GM21360 (cell line): ENCODE measurements at regions not wholly inside any gene's neighbourhood (a gene's known extent, or its start where the extent isn't known, plus 50 kb on each side); places are given as distances from the start of the nearest gene placed in this dataset.

ENCODE experiments used
- ATAC-seq: cut with Tn5 transposase; IDR thresholded peaks from one replicate; pipeline ENCODE4 v1.9.1; 2021; ENCODE audit warnings: mild to moderate bottlenecking, moderate library complexity; ENCODE audit not compliant: unreplicated experiment

DNA sequence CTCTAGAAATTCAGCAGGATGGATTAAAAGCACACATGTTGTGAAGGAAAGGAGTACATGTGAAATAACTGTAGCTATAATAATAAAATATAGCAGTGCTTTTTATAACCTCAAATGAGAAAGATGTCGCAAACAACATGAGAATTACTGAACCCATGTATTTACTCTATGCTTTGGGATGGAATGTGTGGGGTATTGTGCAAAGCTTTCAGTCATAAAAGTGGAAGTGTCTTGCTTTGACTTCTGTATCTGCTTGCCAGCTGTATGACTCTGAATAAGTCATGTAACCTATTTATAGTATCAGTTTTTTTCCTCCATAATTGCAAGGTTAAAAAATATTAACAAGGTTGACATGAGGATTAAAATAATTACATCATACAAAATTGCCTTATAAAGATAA is 519.3 kb upstream of the CADM2 start:
- no peak for ATAC-seq

DNA sequence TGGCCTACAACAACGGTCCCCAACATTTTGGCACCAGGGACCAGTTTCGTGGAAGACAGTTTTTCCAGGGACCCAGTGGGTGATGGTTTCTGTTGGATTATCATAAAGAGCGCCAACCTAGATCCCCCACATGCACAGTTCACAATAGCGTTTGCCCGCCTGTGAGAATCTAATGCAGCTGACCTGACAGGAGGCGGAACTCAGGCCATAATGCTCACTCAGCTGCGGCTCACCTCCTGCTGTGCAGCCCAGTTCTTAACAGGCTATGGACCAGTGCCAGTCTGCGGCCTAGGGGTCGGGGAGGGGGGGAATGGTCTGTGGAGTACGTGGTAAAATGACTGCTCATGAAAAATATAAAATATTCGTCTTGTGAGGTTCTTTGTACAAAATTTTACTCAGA is 518.5 kb upstream of the CADM2 start:
- no peak for ATAC-seq

DNA sequence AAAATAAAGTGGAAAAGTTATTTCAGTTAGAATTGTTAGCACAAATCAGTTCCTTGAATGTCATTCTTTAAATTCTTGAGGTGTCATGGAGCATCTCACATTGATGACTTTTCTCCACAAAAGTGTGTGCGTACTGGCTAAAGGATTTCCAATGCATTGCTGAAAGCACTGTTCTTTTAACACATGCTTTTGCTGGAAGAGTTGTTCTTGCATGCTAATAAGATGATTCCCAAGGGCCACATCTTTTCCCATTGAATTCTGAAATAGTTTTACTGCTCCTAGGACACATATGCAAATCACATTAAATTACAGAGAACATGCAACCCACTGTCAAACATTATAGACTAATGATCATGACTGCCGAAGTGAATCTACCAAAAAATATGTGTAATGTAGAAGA is 516.3 kb upstream of the CADM2 start:
- ATAC-seq: no peak

DNA sequence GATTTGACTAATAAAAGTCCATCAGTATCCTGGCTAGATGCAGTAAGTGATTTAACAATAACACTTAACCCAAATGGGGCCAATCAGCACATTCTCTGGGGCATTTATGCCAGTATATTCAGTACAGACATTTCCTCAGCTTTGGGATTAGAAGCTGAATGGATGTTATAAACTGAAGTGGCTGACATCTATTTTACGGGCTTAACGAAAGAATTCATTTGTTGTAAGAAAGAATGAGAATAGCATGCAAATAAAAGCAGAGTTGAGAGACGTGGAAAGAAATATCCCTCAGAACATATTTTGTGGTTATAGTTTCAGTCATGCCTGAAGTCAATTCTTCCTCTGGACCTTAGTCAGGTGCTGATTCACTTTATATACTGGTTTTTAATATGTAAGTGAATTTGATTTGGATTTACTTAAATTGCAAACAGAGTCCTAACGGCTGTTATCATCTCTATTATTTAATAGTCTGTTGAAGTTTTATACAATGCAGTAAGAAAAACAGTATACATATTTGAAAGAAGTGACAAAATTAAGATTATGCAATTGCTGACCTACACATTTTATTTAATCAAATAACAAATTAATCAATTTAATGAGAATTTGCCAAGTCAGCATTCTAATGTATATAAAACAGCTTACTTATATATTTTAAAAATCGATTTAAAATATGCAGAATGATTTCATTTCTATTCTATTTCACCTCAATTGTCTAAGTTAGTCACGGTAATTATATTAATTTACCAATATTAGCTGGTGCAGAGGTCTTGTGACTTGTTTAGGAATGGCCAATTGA is 513.9 kb upstream of the CADM2 start:
- ATAC-seq: no peak

DNA sequence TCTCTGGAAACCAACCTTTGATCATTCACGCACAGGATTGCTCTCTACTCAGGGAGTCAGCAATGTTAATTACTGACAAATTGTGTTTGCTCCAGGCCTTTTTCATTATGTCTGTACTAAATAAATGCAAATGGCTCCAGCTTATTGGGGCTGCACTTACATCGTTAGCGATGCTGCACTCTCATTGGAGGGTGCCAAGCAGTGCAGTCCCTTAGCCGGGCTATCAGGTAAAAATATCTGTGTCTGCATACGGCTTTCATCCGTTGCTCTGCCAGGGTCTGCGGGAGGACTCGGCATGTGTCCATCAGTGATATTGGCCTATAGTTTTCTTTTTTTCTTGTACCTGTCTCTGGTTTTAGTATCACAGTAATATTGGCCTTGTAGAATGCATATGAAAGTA is 471.5 kb upstream of the CADM2 start:
- ATAC-seq: no peak

DNA sequence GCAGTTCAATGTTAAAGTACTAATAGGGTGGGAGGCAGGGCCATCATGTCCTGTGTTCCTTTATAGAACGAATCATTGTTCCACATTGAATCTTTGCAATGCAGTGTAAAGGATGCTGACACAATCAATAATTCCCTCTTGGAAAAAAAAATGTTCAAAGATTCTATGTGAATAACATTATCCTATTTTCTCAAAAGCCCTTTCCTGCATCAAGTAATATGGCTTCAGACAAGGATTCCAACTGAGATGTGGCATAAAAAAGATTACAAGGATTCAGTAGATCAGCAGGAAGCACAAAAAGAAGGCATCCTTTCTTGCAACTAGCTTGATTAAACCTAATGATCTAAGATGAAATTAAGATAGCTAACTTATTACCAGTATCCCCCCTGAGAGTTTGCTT is 454.0 kb upstream of the CADM2 start:
- no peak for ATAC-seq

DNA sequence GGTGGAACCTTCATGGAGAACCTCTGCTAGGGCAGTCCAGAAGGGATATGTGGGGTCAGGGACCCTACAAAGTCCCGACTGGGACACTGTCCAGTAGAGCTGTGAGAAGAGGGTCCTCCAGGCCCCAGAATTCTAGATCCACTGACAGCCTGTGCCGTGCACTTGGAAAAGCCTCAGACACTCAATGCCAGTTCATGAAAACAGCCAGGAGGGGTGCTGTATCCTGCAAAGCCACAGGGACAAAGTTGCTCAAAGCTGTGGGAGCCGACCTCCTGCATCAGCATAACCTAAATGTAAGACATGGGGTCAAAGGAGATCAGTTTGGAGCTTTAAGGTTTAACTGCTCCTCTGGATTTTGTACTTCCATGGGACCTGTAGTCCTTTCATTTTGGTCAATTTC is 448.8 kb upstream of the CADM2 start:
- no peak for ATAC-seq

DNA sequence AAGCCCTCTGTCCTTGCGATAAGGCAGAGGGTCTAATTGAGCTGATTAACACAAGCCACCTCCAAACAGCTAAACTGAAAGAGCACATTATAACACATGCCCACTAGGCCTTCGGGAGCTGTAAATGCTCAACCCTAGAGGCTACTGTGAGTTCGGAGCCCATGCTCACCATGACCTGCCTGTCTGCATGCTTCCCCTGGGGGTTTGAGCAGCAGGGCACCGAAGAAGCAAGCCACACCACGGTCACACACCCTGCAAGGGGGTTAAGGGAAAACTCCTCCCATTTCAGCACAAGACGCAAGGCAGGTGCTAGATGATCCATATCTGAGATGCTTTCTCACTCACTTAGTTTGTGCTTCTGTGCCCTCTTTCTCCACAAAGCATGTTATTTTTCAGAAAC is 435.9 kb upstream of the CADM2 start:
- ATAC-seq: no peak

DNA sequence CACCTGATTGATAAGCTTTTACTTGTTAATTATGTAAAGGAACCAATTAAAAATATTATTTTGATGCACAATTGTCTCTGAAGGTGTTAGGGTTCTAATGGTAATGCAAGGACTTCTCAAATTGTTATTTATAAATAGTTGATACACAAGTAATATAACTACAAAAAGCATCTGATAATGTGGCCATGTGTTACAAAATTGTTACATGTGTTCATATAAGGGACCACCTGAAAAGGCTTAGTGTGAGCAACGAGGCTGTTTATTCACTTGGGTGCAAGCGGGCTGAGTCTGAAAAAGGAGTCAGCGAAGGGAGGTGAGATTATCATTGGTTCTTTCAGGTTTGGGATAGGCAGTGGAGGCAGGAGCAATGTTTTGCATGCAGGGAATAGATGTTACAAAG is 421.9 kb upstream of the CADM2 start:
- no peak for ATAC-seq

DNA sequence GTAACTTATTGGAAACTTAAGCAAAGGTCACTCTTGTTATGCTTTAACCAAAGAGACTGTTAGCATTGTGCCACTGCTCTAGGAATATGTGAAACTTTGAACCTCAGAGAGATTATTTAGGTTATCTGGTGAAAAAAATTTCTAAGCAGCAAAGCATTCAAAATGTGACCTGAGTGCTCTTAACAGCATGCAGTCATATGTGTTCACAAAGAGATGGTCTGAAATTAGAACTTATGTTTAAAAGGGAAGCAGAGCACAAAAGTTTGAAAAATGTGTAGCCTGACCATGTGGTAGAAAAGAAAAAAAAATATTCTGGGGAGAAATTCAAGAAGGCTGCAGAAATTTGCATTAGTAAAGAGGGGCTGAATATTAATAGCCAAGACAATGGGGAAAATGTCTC is 420.2 kb upstream of the CADM2 start:
- ATAC-seq: no peak

DNA sequence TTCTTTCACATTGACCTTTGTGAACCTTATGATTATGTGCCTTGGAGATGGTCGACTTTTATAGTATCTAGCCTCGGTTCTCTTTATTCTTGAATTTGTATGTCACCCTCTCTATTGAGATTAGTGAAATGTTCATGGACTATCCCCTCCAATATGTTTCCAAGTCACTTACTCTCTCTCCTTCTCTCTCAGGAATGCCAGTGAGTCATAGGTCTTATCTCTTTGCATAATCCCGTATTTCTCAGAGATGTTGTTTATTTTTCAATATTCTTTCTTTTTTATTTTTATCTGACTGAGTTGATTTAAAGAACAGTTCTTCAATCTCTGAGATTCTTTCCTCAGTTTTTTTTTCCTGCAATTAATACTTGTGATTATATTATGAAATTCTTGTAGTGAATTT is 411.6 kb upstream of the CADM2 start:
- no peak for ATAC-seq

DNA sequence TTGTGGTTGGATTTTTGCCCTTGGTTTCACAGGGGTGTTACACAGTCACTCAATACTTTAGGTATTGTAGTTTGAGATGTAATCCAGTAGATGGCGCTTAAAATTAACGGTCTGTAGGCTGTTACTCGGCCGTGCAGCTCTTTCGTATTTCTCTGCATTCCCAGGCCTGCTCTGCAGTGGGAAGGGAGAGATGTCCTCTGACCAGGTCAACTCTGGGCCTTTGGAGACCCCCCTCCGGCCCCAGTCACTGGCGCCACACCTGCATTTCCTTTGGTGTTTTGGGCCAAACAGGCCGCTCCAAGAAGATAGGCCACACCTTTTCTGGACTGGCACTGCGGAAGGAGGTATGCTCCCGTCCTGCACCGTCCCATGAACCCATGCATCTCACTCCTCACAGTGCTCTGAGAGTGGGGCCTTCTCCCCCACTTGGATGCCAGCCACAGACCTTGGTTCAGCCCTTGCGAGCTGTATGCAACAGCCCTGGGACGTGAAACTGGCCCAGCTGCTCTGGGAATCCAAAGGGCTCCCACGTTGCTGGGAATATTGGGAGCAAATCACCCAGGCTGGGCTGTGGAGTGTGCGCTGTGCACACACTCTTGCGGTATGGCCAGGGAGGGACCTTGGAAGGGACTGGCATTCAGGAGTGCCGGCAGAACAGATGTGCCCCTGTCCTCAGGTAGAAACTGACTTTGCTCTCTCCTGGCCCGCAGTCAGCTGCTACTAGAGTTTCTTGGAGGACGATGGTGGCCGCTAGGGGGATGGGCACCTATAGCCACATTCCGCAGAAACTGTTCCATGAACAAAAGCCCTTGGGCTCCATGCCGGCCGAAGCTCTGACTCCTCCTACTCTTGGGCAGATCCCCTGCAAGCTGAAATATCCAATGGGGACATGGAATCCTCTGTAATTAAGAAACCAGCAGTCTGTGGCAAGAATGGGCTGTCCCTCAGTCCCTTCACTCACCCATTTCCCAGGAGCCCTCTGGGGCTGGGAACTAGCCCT is 410.5 kb upstream of the CADM2 start:
- peak; percentile 91 for ATAC-seq

DNA sequence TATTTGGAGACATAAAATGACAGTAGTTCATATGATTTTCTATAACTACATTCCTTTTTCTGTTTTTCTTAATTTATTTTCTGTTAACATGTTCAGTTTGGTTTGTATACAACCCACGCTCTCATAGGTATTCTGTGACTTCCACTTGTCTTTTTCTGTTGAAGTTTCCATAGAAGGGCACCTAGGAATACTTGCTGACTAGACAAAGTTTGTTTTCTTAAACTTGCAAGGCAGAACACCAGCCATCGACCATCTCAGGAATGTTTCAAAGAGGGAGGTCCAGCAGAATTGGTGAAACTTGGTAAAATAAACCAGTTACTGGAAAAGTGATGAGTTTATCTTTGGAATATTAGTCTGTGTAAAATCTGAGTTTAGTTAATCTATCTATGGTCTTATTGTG is 403.2 kb upstream of the CADM2 start:
- no peak for ATAC-seq

DNA sequence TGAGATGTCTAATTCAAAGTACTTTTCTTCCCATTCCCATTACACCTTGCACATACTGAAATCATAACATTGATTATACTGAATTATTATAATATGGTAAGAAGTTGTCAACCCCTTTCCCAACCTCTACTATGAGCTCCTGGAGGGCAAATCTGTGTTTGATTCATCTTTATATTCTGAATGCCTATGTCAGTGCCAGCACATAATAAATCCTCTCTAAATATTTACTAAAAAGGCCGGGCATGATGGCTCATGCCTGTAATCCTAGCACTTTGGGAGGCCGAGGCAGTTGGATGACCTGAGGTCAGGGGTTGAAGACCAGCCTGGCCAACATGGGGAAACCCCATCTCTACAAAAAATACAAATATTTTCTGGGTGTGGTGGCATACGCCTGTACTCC is 392.5 kb upstream of the CADM2 start:
- no peak for ATAC-seq

DNA sequence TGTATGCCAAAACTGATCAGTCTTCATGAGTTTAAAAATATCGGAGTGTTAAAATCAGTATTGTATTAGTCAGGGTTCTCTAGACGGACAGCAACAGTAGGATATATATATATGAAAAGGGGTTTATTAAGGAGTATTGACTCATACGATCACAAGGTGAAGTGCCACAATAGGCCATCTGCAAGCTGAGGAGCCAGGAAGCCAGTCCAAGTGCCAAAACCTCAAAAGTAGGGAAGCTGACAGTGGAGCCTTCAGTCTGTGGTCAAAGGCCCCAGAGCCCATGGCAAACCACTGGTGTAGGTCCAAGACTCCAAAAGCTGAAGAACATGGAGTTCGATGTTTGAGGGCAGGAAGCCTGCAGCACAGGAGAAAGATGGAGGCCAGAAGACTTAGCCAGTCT is 391.0 kb upstream of the CADM2 start:
- ATAC-seq: no peak

DNA sequence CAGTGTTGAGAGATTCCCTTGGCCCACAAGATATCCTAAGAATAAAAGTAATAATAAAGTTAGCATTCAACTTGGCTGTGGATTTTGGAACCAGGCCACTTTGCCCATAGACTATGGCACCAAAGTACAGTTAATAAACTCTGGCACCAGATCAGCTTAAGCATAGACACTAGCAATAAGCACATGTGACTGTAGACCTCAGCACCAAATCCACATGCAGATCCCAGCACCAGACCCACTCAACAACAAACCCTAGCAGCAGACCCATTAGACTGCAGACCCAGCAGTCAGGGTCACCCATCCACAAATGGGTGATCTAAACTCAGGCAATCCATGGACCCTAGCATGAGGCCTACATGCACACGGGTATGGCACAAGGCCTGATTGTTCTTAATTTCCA is 384.8 kb upstream of the CADM2 start:
- ATAC-seq: no peak

DNA sequence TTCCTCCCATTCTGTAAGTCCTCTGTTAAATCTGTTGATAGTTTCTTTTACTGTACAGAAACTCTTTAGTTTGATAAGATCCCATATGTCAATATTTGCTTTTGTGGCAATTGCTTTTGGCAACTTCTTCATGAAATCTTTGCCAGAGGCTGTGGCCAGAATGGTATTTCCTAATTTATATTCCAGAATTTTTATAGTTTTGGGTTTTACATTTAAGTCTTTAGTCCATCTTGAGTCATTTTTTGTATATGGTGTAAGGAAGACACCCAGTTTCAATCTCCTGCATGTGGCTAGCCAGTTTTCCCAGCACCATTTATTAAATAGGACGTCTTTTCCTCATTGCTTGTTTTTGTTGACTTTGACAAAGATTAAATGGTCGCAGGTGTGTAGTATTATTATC is 372.4 kb upstream of the CADM2 start:
- no peak for ATAC-seq

DNA sequence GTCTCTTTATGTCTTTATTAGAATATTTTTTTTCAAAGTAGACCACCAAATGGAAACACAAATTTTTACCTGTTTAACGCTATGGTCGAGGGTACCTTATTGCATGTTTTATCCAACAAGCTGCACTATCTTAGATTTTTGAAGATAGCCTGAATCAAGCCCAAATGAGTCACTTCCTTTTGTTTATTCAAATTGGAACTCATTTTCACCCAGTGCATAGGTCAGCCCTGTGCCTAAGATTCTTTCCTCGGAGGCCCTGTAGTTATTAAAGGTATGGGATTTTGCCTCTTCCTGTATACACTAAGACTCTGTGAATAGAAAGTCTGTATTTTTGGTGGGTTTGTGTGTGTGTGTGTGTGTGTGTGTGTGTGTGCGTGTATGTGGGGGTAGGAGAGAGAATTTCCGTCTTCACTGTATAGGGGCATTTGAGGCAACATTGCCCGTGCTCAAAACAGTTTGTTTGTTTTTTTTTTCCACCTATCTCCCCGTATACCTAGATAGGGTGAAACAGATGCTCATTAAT is 358.0 kb upstream of the CADM2 start:
- no peak for ATAC-seq

DNA sequence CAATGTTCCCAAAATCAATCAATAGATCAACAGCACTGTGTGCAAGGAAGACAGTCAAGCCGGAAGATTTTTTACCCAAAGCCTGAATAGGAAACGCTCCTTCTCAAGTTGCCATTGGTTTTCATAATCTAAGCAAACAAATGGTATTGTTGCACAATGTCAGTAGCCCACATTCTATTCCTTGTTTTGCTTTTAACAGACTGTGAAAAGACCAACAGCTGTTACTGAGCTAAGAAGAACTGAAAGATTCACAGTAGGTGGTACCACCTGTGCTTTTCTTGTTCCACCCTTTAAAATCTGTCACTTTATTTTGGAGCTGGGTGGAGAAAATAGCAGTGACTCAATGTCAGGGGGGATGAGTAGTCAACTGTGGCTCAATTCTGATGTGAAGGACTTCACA is 357.5 kb upstream of the CADM2 start:
- no peak for ATAC-seq

DNA sequence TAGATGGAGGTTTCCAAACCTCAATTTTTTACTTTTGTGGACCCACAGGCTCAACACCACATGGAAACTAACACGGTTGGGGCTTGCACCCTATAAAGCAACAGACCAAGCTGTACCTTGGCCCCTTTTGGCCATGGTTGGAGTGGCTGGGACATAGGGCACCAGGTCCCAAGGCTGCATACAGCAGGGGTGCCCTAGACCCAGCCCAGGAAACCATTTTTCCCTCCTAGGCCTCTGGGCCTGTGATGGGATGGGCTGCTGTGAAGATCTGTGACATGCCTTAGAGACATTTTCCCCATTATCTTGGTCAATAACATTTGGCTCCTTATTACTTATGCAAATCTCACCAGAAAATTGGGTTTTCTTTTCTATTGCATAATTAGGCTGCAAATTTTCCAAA is 337.0 kb upstream of the CADM2 start:
- ATAC-seq: no peak

DNA sequence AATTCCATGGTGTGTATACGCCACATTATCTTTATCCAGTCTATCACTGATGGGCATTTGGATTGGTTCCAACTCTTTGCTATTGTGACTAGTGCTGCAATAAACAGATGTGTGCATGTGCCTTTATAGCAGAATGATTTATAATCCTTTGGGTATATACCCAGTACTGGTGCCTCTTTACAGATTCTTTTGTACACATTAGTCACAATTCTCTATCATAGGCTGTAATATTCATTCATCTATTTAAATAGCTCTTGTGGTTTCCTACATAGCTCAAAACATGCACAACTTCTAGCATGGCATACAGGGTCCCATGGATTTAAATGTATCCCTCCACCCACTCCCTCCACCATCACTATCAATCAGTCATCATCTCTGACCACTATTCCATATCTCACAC is 324.1 kb upstream of the CADM2 start:
- ATAC-seq: no peak

DNA sequence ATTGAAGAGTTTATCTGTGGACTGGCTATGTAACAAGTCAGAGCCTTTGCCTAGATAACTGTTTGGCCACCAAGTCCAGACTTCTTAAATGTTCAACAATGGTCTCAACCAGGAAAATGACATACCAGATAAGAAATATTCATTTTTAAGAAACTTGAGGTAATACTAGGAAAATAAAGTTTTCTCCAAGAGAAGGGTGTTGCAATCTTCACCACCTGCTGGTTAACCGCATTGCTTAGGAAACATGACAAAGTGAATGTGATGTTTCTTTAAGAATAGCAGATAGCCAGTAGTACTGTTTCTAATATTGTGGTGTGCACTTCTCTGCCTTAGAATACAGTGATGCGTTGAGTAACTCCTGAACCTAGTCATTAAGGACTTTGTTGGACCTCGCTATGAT is 321.5 kb upstream of the CADM2 start:
- no peak for ATAC-seq
